Fibroblast of lung (primary cell): ENCODE measurements at regions not wholly inside any gene's neighbourhood (a gene's known extent, or its start where the extent isn't known, plus 50 kb on each side); places are given as distances from the start of the nearest gene placed in this dataset.

Experiments
- CTCF ChIP-seq, 2 donors: IDR thresholded peaks in 1 of 2; conservative IDR thresholded peaks in 1 of 2; 1 replicate in 1 of 2; 2 replicates in 1 of 2; pipeline ENCODE4 v1.5.1; 2011 to 2012; ENCODE audit warnings: low read length in 2 of 2, control low read depth in 1 of 2, inconsistent platforms in 1 of 2, low read depth in 1 of 2, mild to moderate bottlenecking in 1 of 2
- EZH2 ChIP-seq: IDR thresholded peaks from 2 replicates; pipeline ENCODE4 v1.5.1; 2012; ENCODE audit warnings: low read length, control low read depth, mild to moderate bottlenecking; ENCODE audit errors: missing control alignments

DNA sequence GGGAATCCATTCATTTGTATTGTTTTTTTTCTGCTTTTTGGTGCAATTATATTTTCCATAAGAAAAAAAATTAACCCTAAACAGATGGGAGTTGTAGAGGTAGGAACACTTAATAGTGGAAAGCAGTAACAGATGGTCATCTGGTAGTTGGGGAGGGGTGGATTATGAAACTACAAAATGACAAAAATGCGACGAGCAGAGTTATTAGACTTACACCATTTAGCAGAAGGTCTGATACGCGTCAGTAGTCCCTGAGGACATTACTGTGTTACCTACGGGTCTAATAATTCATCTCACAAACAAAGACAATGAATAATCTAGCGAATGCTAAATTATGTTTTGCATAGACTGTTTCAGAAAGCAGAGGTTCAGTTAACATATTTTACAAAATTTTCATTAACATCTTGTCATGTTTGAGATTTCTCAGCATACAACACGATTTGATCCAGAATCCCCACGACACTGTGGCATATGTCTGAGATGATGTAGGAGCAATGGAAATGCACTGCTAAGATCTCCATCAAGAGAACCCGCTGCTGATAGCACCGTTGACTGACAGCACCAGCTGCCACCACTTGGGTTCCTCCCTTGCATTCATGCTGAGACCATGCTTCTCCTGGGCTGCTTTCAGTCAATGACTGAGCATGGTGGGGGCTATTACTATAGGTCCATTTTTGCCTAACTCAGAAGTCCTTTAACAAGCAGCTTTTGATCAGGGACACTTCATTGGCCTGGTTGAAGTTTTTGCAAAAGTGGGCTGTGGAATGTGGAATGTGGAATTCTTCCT is 182.2 kb upstream of the CPHXL start:
- no peak for TF ChIP-seq CTCF (conservative IDR thresholded peaks at IDR 0.05 in 1 of 2, IDR thresholded peaks at IDR 0.05 in 1 of 2; ENCODE audit: low read depth in 1 of 2, low read length in 2 of 2)
- TF ChIP-seq EZH2: no peak
